ENCODE measurements at regions not wholly inside any gene's neighbourhood (a gene's known extent, or its start where the extent isn't known, plus 50 kb on each side); places are given as distances from the start of the nearest gene placed in this dataset.

GRCh38 chr13:107851670-107852069 lies 363.7 kb downstream of the LIG4 start:
- no peak for DNase-seq

GRCh38 chr13:107847406-107847805 lies 367.9 kb downstream of the LIG4 start:
- no peak for DNase-seq

- no peak for DNase-seq
These were observed 368.7 kb downstream of the LIG4 start for GRCh38 chr13:107846642-107847041.

- no peak for DNase-seq
These were observed 369.4 kb downstream of the LIG4 start for GRCh38 chr13:107845911-107846310.

GRCh38 chr13:107843681-107844080 lies 371.7 kb downstream of the LIG4 start:
- no peak for DNase-seq

GRCh38 chr13:107843281-107843680 lies 372.1 kb downstream of the LIG4 start:
- DNase-seq = no peak

GRCh38 chr13:107842562-107843180 lies 372.7 kb downstream of the LIG4 start:
- no peak for DNase-seq

GRCh38 chr13:107838588-107839161 lies 376.7 kb downstream of the LIG4 start:
- no peak for DNase-seq

GRCh38 chr13:107836685-107837084 lies 378.7 kb downstream of the LIG4 start:
- no peak for DNase-seq

- DNase-seq = no peak
These were observed 379.9 kb downstream of the LIG4 start for GRCh38 chr13:107835339-107836018.

GRCh38 chr13:107834717-107835116 lies 380.6 kb downstream of the LIG4 start:
- no peak for DNase-seq

- DNase-seq = no peak
These were observed 381.1 kb downstream of the LIG4 start for GRCh38 chr13:107834281-107834680.

- no peak for DNase-seq
These were observed 382.7 kb downstream of the LIG4 start for GRCh38 chr13:107832500-107833100.

GRCh38 chr13:107830804-107831203 lies 384.5 kb downstream of the LIG4 start:
- no peak for DNase-seq

GRCh38 chr13:107827840-107828549 lies 387.3 kb downstream of the LIG4 start:
- DNase-seq = no peak

GRCh38 chr13:107824635-107825034 lies 390.7 kb downstream of the LIG4 start:
- no peak for DNase-seq

GRCh38 chr13:107822006-107822405 lies 393.3 kb downstream of the LIG4 start:
- DNase-seq = no peak

- no peak for DNase-seq
These were observed 393.8 kb downstream of the LIG4 start for GRCh38 chr13:107821492-107821891.

- DNase-seq = no peak
These were observed 396.3 kb downstream of the LIG4 start for GRCh38 chr13:107819071-107819470.

GRCh38 chr13:107817647-107818287 lies 397.6 kb downstream of the LIG4 start:
- no peak for DNase-seq

GRCh38 chr13:107812014-107812412 lies 403.3 kb downstream of the LIG4 start:
- no peak for DNase-seq

GRCh38 chr13:107811233-107812013 lies 403.9 kb downstream of the LIG4 start:
- DNase-seq = no peak

All from activated T-cell treated with anti-CD3 and anti-CD28 coated beads for 4 hours (primary cell).